ENCODE measurements at regions not wholly inside any gene's neighbourhood (a gene's known extent, or its start where the extent isn't known, plus 50 kb on each side); places are given as distances from the start of the nearest gene placed in this dataset.

DNA sequence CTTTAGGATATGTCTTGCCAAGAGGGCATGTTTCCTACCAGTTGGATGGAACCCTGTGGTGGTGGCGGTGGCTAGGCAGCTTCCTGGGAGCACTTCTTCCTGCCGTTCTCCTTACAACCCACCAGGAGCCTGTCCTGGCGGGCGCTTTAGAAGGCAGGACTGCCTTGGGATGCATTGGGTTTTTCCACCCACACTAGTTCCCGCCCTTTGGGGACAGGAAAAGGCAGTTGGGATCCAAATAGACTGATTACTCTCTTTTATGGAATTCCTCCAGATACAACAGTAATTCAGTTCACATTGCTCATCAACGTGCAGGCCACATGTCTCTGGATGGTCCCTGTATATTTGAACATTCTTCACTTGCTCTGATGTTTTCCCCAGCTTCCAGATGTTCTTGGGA lies 305.7 kb upstream of the SSTR1 start:
- peak in 1 of 2 donors; percentile 86 for ATAC-seq (ENCODE audit: low FRiP score in 2 of 2)
- no peak for DNase-seq
- Histone ChIP-seq H3K36me3 (no peaks in the 10 kb centered on the region), H3K4me1 (no peaks in the 10 kb centered on the region), H3K9me3 (no peaks in the 10 kb centered on the region), H3K27me3 (no peaks in the 10 kb centered on the region), H3K4me3 (no peak overlapping the region), H3K27ac (no peak overlapping the region)
- WGBS, 2 donors, result 78 to 81% methylated on average over 6 of the region's 6 CpGs
- TF ChIP-seq POLR2AphosphoS5 (IDR thresholded peaks at IDR 0.05) (no peak), POLR2A (IDR thresholded peaks at IDR 0.05) (no peak), EP300 (IDR thresholded peaks at IDR 0.05) (no peak)
- TF ChIP-seq, protein P1, sequence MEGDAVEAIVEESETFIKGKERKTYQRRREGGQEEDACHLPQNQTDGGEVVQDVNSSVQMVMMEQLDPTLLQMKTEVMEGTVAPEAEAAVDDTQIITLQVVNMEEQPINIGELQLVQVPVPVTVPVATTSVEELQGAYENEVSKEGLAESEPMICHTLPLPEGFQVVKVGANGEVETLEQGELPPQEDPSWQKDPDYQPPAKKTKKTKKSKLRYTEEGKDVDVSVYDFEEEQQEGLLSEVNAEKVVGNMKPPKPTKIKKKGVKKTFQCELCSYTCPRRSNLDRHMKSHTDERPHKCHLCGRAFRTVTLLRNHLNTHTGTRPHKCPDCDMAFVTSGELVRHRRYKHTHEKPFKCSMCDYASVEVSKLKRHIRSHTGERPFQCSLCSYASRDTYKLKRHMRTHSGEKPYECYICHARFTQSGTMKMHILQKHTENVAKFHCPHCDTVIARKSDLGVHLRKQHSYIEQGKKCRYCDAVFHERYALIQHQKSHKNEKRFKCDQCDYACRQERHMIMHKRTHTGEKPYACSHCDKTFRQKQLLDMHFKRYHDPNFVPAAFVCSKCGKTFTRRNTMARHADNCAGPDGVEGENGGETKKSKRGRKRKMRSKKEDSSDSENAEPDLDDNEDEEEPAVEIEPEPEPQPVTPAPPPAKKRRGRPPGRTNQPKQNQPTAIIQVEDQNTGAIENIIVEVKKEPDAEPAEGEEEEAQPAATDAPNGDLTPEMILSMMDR (IDR thresholded peaks at IDR 0.05), result no peak

DNA sequence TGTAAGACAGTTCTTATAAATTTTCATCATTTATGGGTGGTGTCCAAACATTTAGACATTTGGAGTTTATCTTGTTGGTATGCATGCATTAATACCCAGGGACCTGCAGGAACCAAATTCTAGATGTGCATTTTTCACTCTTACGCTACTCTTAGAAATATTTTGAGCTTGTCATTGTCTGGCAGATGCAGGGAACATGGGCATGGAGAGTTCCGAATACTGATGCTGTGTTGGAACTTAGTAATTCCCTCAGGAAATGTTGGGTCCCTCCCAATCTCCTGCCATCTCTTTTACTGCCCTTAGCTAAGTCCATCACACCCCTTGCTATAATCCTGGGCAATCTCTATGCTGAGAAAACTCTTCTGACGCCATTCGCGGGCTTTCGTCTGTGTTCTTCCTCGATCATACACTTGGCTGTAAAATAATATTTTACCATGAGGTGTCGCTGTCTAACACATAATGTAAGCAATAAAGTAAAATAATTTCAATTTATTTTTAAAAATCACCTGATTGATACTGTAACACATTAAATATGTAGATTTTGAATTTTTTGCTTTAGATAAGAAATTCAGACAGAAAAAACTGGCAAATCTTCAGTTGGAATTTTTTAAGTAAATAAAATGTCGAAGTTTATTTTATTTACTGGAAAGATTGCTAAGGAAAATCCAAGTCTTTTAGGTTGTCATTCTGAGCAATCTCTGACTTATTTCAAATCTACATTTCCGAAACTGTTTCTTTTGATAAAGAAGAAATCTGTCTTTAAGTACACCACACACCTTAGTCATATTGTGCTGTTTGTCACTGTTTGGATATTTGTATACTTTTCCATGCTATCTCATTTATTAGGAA lies 304.1 kb upstream of the SSTR1 start:
- no peaks in the 10 kb centered on the region for H3K27me3 ChIP-seq
- TF ChIP-seq POLR2A (IDR thresholded peaks at IDR 0.05), result no peak
- TF ChIP-seq, protein P1 (IDR thresholded peaks at IDR 0.05), result peak in 5 of 6 experiments; percentile 37 to 61 (median 45)
- H3K4me1 ChIP-seq, result no peaks in the 10 kb centered on the region
- no peak overlapping the region for H3K4me3 ChIP-seq
- DNase-seq (no peak), ATAC-seq (ENCODE audit: low FRiP score in 2 of 2) (peak in 1 of 2 donors; percentile 64)
- H3K36me3 ChIP-seq, result no peaks in the 10 kb centered on the region
- WGBS, 2 donors, result 26 to 34% methylated on average over 10 of the region's 10 CpGs
- no peaks in the 10 kb centered on the region for H3K9me3 ChIP-seq
- H3K27ac ChIP-seq, result no peak overlapping the region

DNA sequence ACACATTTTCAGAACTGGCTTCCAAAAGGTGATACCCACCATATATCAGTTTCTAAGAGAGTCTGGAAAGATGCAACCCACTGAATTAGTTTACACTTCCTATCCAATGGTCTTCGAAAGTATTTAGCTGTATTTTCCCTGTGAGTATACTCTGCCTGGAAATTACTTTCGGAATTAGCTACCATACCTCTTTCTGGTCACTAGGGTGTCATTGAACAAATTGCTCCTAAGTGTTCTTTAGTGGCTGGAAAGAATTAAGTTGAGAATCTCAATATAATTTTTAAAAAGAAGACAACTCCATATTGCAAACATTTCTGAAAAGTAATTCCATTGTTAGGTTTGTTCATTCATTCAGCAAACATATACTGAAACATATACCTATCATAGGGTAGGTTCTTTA lies 283.1 kb upstream of the SSTR1 start:
- H3K36me3 ChIP-seq, result no peaks in the 10 kb centered on the region
- H3K9me3 ChIP-seq, result no peaks in the 10 kb centered on the region
- DNase-seq, result no peak
- no peak overlapping the region for H3K27ac ChIP-seq
- H3K4me1 ChIP-seq, result no peaks in the 10 kb centered on the region
- H3K4me3 ChIP-seq, result no peak overlapping the region
- 92 to 94% methylated on average over 2 of the region's 2 CpGs for WGBS, 2 donors
- ATAC-seq (ENCODE audit: low FRiP score in 2 of 2), result no peak
- TF ChIP-seq, protein P1 (IDR thresholded peaks at IDR 0.05), result no peak
- TF ChIP-seq POLR2AphosphoS5 (IDR thresholded peaks at IDR 0.05), result no peak
- TF ChIP-seq EP300 (IDR thresholded peaks at IDR 0.05), result no peak
- TF ChIP-seq POLR2A (IDR thresholded peaks at IDR 0.05), result no peak
- H3K27me3 ChIP-seq, result no peaks in the 10 kb centered on the region

DNA sequence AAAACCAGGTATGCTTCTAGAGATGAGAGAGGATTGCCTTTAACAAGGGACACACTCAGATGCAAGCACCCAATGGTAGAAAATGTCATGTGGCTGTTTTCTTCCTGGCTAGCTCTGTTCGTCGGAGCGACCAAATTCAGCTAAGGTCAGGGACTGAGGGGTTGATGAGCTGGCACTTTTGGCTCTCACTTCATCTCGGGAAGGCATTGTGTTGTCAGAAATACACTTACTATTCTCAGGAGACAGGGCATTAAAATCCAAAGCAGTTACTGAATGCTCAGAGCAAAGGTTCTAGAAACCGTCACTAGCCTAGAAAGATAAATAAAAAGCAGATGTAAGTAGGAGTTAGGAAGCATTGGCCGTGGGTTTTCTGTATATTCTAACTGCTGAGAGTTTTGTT lies 275.7 kb upstream of the SSTR1 start:
- Histone ChIP-seq H3K4me1 (no peaks in the 10 kb centered on the region), H3K9me3 (no peaks in the 10 kb centered on the region), H3K4me3 (no peak overlapping the region), H3K36me3 (no peaks in the 10 kb centered on the region), H3K27me3 (no peaks in the 10 kb centered on the region), H3K27ac (no peak overlapping the region)
- 59 to 62% methylated on average over 6 of the region's 6 CpGs for WGBS, 2 donors
- TF ChIP-seq EP300 (IDR thresholded peaks at IDR 0.05) (no peak), POLR2A (IDR thresholded peaks at IDR 0.05) (no peak), POLR2AphosphoS5 (IDR thresholded peaks at IDR 0.05) (no peak)
- TF ChIP-seq, protein P1 (IDR thresholded peaks at IDR 0.05), result no peak
- ATAC-seq (ENCODE audit: low FRiP score in 2 of 2) (no peak), DNase-seq (no peak)

DNA sequence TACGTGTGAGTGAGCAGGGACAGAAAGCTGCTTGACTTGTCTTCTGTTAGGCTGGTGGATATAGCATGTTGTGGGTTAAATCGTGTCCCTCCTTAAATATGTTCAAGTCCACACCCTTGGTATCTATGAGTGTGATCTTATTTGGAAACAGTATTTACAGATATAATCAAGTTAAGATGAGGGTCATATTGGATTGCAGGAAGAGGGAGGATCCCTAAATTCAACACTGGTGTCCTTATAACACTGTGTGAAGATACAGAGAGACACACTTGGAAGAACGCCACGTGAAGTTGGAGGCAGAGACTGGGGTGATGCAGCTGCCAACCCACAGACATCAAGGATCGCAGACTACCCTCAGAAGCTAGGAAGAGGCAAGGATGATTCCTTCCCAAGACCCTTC lies 275.2 kb upstream of the SSTR1 start:
- ATAC-seq (ENCODE audit: low FRiP score in 2 of 2), result no peak
- DNase-seq, result no peak
- Histone ChIP-seq H3K27ac (no peak overlapping the region), H3K4me3 (no peak overlapping the region), H3K27me3 (no peaks in the 10 kb centered on the region), H3K4me1 (no peaks in the 10 kb centered on the region), H3K36me3 (no peaks in the 10 kb centered on the region), H3K9me3 (no peaks in the 10 kb centered on the region)
- WGBS, 2 donors, result 59 to 60% methylated on average over 5 of the region's 5 CpGs
- TF ChIP-seq, protein P1 (IDR thresholded peaks at IDR 0.05), result no peak
- TF ChIP-seq POLR2AphosphoS5 (IDR thresholded peaks at IDR 0.05) (no peak), EP300 (IDR thresholded peaks at IDR 0.05) (no peak), POLR2A (IDR thresholded peaks at IDR 0.05) (no peak)

All from upper lobe of left lung (tissue), 6 donors.